Activated CD4-positive, alpha-beta memory T cell treated with anti-CD3 and anti-CD28 coated beads for 36 hours (primary cell): ENCODE measurements at regions not wholly inside any gene's neighbourhood (a gene's known extent, or its start where the extent isn't known, plus 50 kb on each side); places are given as distances from the start of the nearest gene placed in this dataset.

ENCODE experiments used
- CTCF ChIA-PET: fragments of 350-600 bp; sonication (Branson Sonifier 250); formaldehyde crosslinking; loops from one replicate; lab custom pipeline; 2021; ENCODE audit warnings: antibody characterized with exemption, inconsistent platforms; lab: Charles Lee
- POLR2A ChIA-PET: fragments of 350-600 bp; sonication (Branson Sonifier 250); formaldehyde crosslinking; loops from one replicate; lab custom pipeline; 2021; ENCODE audit warnings: antibody characterized with exemption; lab: Charles Lee
- DNase-seq: peaks from one replicate; pipeline ENCODE4 v3.0.0-alpha.2; 2020
- H3K27ac Mint-ChIP-seq: one replicate; pipeline ENCODE4 v1.8.0; 2021; ENCODE audit warnings: mixed read lengths
- H3K27me3 Mint-ChIP-seq: one replicate; pipeline ENCODE4 v1.8.0; 2021; ENCODE audit warnings: mixed read lengths
- H3K36me3 Mint-ChIP-seq: one replicate; pipeline ENCODE4 v1.8.0; 2021; ENCODE audit warnings: mixed read lengths
- H3K4me1 Mint-ChIP-seq: one replicate; pipeline ENCODE4 v1.8.0; 2021; ENCODE audit warnings: low read depth, mixed read lengths
- H3K4me3 Mint-ChIP-seq: one replicate; pipeline ENCODE4 v1.8.0; 2021; ENCODE audit warnings: mild to moderate bottlenecking, mixed read lengths
- H3K9me3 Mint-ChIP-seq: one replicate; pipeline ENCODE4 v1.8.0; 2021; ENCODE audit warnings: mixed read lengths
- intact Hi-C: fragments of 100-400 bp; cut with micrococcal nuclease; formaldehyde crosslinking; loops from one replicate; pipeline ENCODE4 v1.15.1; 2023

DNA sequence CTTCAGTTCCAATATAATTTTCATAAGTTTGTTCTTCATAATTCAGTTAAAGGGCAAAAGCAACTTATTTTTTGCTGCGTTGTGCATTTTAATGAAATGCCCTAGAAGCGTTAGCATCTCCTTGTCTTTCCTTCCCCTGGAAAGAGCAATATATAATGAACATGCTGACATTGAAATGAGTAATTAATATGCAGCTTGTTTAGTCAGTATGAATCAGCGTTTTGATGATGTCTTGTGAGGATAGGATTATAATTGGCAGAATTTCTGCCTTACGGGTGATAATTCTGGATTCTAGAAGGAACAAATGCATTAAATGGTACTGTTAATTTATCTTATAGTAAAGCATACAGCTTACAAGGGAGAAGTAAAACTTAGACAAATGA, 152.3 kb upstream of the MMADHC start:
- ChIA-PET CTCF (no interaction called here), POLR2A (no interaction called here)
- Mint-ChIP-seq H3K4me3 (no peak overlapping the region), H3K36me3 (no peaks in the 10 kb centered on the region), H3K27ac (no peak overlapping the region), H3K9me3 (no peaks in the 10 kb centered on the region), H3K27me3 (peaks cover 3% of the 10 kb centered on the region), H3K4me1 (no peaks in the 10 kb centered on the region)
- no peak for DNase-seq
- intact Hi-C loops, result no loop called here

DNA sequence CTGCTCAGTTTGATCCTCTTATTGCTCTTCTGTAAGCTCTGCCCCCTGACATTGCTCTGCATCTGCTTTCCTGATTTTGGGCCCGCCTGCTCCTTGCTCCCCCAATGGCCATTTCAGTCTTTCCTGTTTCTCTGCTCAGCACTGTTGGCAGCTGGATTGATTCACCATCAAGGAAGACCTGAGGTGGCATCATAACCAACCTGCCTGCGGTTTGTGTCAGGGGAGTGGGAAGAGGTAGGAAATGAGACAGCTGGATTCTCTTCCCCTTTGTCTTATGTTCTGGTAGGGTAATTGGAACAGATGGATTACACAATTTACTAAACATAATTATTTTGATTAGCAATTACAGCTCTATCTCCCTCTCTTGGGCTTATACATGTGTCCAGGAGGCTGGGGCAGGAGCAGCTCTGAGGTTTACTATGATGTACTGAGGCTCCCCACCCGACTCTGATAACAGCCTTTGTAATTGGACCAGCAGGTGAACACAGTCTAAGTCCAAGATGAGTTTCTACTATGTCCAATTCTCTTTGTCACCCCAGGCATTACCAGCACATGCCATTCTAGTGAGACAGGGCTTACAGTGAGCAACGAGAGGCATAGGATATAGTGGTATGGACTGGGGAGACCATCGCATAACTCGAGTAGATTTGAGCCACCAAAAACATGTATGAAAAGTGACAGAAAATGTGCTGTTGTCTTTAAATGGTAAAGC, 151.8 kb upstream of the MMADHC start:
- CTCF ChIA-PET, result no interaction called here

GRCh38 chr2:149738767-149739166, 151.2 kb upstream of the MMADHC start:
- Mint-ChIP-seq H3K9me3 (no peaks in the 10 kb centered on the region), H3K27me3 (peaks cover 3% of the 10 kb centered on the region), H3K4me1 (no peaks in the 10 kb centered on the region), H3K4me3 (no peak overlapping the region), H3K36me3 (no peaks in the 10 kb centered on the region), H3K27ac (no peak overlapping the region)
- DNase-seq, result no peak
- intact Hi-C loops, result no loop called here
- ChIA-PET POLR2A (no interaction called here), CTCF (interaction anchor here (0.7 kb wide), 1 partner anchor 79 kb away, joined by 3 read pairs; no protein-coding TSS in a partner anchor)

More for the DNA sequence above, 151.8 kb upstream of the MMADHC start:
- Mint-ChIP-seq H3K36me3 (no peaks in the 10 kb centered on the region), H3K4me3 (no peak overlapping the region), H3K27me3 (peaks cover 3% of the 10 kb centered on the region), H3K27ac (no peak overlapping the region), H3K4me1 (no peaks in the 10 kb centered on the region), H3K9me3 (no peaks in the 10 kb centered on the region)
- intact Hi-C loops, result no loop called here
- POLR2A ChIA-PET, result no interaction called here
- no peak for DNase-seq

GRCh38 chr2:149737896-149738295, 150.3 kb upstream of the MMADHC start:
- no peak overlapping the region for H3K27ac Mint-ChIP-seq
- CTCF ChIA-PET, result no interaction called here
- H3K9me3 Mint-ChIP-seq, result no peaks in the 10 kb centered on the region
- no peak for DNase-seq
- H3K27me3 Mint-ChIP-seq, result peaks cover 3% of the 10 kb centered on the region
- no peak overlapping the region for H3K4me3 Mint-ChIP-seq
- intact Hi-C loops, result no loop called here
- H3K4me1 Mint-ChIP-seq, result no peaks in the 10 kb centered on the region
- POLR2A ChIA-PET, result no interaction called here
- no peaks in the 10 kb centered on the region for H3K36me3 Mint-ChIP-seq

- H3K27ac Mint-ChIP-seq, result no peak overlapping the region
- H3K27me3 Mint-ChIP-seq, result peaks cover 3% of the 10 kb centered on the region
- no peaks in the 10 kb centered on the region for H3K9me3 Mint-ChIP-seq
- intact Hi-C loops, result no loop called here
- CTCF ChIA-PET, result no interaction called here
- H3K36me3 Mint-ChIP-seq, result no peaks in the 10 kb centered on the region
- POLR2A ChIA-PET, result no interaction called here
- H3K4me3 Mint-ChIP-seq, result no peak overlapping the region
- DNase-seq, result no peak
- no peaks in the 10 kb centered on the region for H3K4me1 Mint-ChIP-seq
These were observed 147.8 kb upstream of the MMADHC start for GRCh38 chr2:149735237-149735958.

DNA sequence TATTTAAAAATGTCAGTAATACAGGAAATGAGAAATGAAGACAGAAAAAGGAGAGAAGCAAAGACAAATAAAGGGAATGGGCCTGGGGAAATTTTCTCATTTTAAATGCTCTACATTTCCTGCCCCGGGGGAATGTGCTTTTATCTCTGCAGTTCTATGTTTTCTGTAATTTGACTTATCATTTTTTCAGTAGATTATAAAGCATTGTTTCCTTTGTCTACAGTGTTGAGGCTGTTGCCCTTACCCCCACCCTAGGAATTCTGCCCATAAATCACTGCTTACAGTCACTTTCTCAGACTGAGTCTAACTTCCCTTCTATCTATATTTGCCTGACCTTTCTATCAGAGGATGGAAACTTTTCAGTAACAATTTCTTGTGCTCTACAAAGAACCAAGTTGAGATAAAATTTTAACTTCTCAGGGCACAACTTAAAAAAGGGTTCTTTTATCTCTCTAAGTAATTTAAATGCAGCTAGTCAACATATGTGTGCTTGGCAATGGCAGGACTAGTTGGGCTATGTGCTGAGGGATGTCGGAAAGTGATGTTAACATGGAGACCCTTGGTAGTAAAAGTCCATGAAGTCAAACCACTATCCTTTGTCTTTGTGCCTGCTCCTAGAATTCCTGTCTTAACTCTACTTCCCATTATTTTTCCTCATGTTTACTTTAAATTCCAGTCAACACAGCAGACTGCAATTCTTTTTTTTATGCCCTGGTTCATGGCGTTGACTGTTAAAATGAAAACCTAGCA, 146.5 kb upstream of the MMADHC start:
- no peak for DNase-seq
- Mint-ChIP-seq H3K36me3 (no peaks in the 10 kb centered on the region), H3K4me1 (no peaks in the 10 kb centered on the region), H3K4me3 (no peak overlapping the region), H3K27ac (no peak overlapping the region), H3K9me3 (no peaks in the 10 kb centered on the region), H3K27me3 (peaks cover 3% of the 10 kb centered on the region)
- ChIA-PET POLR2A (no interaction called here), CTCF (no interaction called here)
- intact Hi-C loops, result no loop called here

DNA sequence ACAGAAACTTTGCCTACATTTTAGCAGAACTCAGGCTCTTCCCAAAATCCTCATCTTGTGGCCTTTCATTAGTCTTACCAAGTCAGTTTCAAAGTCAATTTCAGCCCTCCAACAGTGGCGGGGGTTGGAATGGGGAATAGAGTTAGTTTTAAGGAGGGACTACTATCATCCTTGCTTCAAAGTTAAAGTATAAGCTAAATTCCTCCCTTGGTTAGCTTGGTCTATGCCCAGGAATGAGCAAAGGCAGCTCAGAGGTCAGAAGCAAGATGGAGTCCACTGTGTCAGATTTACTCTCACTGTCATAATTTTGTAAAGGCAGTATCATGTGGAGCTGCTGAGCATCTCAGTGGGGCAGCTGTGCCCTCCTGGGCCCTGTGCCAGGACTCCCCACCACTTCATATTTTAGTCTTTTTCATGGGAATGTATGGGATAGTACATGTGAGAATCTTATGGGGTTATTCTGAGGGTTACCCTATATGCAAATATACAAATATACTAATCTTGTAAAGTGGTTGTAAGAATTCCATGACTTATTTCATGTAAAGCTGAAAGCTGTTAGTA, 145.2 kb upstream of the MMADHC start:
- H3K4me3 Mint-ChIP-seq, result no peak overlapping the region
- intact Hi-C loops, result no loop called here
- ChIA-PET CTCF (no interaction called here), POLR2A (no interaction called here)
- no peaks in the 10 kb centered on the region for H3K9me3 Mint-ChIP-seq
- H3K27me3 Mint-ChIP-seq, result peaks cover 3% of the 10 kb centered on the region
- no peaks in the 10 kb centered on the region for H3K36me3 Mint-ChIP-seq
- no peak overlapping the region for H3K27ac Mint-ChIP-seq
- no peak for DNase-seq
- no peaks in the 10 kb centered on the region for H3K4me1 Mint-ChIP-seq

GRCh38 chr2:149732001-149732685, 144.6 kb upstream of the MMADHC start:
- H3K27ac Mint-ChIP-seq, result no peak overlapping the region
- peaks cover 3% of the 10 kb centered on the region for H3K27me3 Mint-ChIP-seq
- no peaks in the 10 kb centered on the region for H3K36me3 Mint-ChIP-seq
- DNase-seq, result no peak
- CTCF ChIA-PET, result no interaction called here
- H3K4me3 Mint-ChIP-seq, result no peak overlapping the region
- H3K9me3 Mint-ChIP-seq, result no peaks in the 10 kb centered on the region
- POLR2A ChIA-PET, result no interaction called here
- H3K4me1 Mint-ChIP-seq, result no peaks in the 10 kb centered on the region
- intact Hi-C loops, result no loop called here

- Mint-ChIP-seq H3K36me3 (no peaks in the 10 kb centered on the region), H3K9me3 (no peaks in the 10 kb centered on the region), H3K27me3 (no peaks in the 10 kb centered on the region), H3K4me1 (no peaks in the 10 kb centered on the region), H3K4me3 (no peak overlapping the region), H3K27ac (no peak overlapping the region)
- intact Hi-C loops, result no loop called here
- DNase-seq, result no peak
- ChIA-PET CTCF (interaction anchor here (0.6 kb wide), 1 partner anchor 1386 kb away, joined by 3 read pairs; no protein-coding TSS in a partner anchor), POLR2A (no interaction called here)
These were observed 143.5 kb upstream of the MMADHC start for GRCh38 chr2:149731079-149731478.

GRCh38 chr2:149729586-149729985, 142.0 kb upstream of the MMADHC start:
- ChIA-PET POLR2A (no interaction called here), CTCF (no interaction called here)
- DNase-seq, result no peak
- Mint-ChIP-seq H3K4me3 (no peak overlapping the region), H3K27me3 (no peaks in the 10 kb centered on the region), H3K9me3 (no peaks in the 10 kb centered on the region), H3K4me1 (no peaks in the 10 kb centered on the region), H3K27ac (no peak overlapping the region), H3K36me3 (no peaks in the 10 kb centered on the region)
- intact Hi-C loops, result no loop called here

DNA sequence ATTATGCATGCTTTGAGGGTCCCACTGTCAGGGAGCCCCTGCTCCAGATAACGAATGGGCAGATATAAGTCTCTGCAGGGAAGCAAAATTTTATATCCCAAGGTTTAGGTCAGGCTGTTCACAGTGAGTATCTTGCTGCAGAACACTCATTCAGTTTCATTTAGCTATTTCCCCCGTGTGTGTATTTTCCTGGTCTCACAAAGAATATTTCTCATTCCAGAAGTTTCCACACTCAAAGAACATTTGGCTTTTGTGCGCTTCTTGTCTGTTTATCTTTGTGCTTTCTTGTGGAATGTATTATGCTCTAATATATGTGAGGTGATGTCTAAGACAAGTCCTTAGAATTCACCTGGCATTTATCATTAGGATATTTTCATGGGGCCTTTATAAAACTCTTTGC, 140.4 kb upstream of the MMADHC start:
- Mint-ChIP-seq H3K4me1 (no peaks in the 10 kb centered on the region), H3K4me3 (no peak overlapping the region), H3K27me3 (no peaks in the 10 kb centered on the region), H3K36me3 (no peaks in the 10 kb centered on the region), H3K9me3 (no peaks in the 10 kb centered on the region), H3K27ac (no peak overlapping the region)
- intact Hi-C loops, result no loop called here
- no peak for DNase-seq
- ChIA-PET POLR2A (no interaction called here), CTCF (no interaction called here)

DNA sequence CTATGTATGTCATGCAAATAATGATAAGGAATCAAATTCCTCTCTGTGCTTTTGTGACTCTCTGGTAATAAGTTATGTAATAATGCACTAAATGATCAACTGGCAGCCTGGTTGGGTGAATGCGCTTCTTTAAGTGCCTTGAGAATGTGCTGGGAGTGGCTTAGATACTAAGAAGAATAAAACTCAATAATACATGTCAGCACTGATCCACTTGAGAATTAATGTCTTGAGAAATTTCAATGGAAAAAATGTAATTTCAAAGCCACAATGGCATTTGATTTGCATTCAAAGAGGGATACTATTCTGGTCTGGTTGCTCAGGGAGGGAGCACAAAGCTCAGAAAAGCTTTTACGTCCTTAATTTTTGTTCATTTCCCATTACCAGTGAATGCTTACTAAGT, 137.7 kb upstream of the MMADHC start:
- no peak for DNase-seq
- intact Hi-C loops, result no loop called here
- Mint-ChIP-seq H3K36me3 (no peaks in the 10 kb centered on the region), H3K9me3 (no peaks in the 10 kb centered on the region), H3K4me1 (no peaks in the 10 kb centered on the region), H3K27me3 (no peaks in the 10 kb centered on the region), H3K27ac (no peak overlapping the region), H3K4me3 (no peak overlapping the region)
- CTCF ChIA-PET, result no interaction called here
- POLR2A ChIA-PET, result no interaction called here
